UCSD-AML1 (cell line): ENCODE measurements at regions not wholly inside any gene's neighbourhood (a gene's known extent, or its start where the extent isn't known, plus 50 kb on each side); places are given as distances from the start of the nearest gene placed in this dataset.
"Not testable (repeated sequence)": the region's sequence is repeated elsewhere in the genome, so short reads cannot be mapped to it uniquely, and the experiment has no call there.

Experiments used
- DNase-seq: peaks from one replicate; lab custom pipeline; 2025; ENCODE audit not compliant: unreplicated experiment; lab: John Stamatoyannopoulos, UW

DNA sequence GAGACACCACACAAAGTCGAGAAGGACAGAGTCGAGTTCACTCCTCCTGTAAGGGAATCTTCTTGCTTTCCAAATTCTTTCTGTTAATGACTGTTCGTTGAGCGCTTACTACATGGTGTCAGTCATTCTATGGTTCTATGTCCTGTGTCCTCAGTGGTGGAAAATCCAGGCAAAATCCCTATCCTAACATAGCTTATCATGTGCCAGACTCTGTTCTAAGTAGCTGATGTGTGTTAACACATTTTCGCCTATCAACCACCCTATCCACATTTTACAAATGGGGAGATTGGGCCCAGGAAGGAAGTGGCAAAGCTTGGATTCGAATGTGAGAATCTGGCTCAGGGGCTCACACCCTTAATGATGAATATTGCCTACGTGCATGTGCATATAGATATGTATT, 280.1 kb downstream of the GATA3 start:
- DNase-seq: no peak

DNA sequence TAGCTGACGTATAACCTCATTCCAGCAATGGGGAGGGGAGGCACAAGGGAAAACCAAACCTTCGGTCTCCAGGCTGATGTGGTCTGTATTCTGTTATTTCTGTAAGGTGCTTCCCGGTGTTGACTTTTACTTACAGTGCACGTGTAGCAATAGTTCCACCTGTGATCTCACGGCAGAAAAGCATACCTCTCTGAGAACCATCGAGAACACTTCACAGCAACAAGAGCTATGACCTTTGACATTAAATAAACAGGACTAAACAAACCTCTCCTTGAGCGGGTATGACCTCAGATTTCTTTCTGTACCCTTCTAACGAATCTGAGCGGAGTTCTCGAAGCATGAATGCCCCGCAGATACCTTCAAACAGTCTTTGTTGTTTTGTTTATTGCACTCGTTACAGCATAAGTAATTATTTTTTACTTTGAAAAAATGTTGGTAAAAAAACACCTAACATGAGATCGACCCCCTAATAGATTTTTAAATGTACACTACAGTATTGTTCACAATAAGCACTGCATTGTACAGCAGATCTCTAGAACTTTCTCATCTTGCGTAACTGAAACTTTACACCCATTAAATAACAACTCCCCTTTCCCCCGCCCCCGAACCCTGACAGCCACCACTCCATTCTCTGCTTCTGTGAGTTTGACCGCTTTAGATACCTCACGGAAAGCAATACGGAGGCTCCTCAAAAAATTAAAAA, 282.3 kb downstream of the GATA3 start:
- DNase-seq: no peak

DNA sequence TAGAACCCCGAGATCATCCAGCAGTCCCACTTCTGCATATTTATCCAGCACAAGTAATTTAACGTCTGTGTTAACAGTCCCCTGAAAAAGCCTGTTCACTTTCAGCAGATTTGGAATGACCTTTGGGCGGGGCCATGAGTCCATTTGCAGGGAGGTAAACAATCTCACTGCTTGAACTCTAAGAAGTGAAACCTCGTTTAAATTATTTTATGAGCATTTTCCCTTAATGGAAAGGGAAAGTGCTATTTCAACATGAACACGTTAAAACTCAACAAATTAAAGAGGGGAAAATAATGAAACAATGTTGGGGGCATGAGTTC, 282.8 kb downstream of the GATA3 start:
- no peak for DNase-seq

DNA sequence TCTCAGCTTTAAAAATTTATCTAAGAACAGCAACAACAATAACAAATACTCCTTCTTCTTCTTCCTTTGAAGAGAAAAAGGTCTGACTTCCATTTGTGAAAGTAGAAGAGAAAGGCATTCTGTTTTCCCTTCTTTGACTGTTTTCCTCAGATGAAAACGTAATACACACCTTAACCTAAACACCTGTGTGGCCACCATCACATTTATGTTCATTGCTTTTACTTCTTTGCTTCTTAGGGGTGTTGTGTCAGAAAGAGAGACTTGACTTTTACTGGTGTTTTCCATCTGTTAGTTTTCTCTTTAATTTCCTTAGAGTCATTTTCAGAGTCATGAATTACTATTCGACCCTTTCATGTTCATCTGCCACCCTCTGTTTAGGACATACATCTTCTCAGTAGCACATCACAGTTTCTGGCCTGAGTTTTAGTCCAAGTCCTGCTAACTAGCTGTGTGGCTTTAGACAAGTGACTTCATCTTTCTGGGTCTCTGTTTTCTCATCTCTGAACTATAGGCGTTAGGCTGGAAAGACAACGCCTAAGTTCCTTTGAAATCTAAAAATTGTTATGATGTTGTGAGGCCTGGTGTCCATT, 283.8 kb downstream of the GATA3 start:
- DNase-seq: no peak

DNA sequence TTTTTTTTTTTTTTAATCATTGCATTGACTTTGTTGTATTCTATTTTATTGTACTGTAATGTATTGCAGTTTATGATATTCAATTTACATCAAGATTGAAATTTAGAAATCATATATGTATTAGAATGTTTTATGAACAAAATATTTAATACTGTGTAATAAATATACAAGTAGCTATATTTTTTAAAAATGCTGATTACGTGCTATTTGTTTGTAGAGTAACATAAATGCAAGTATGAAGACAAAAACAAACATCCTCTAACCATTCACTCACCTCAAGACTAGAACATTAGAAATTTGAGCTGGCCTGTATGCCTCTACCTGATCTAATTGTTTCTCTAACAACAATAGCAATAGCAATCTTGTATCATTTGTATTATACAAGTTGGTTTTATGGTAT, 290.3 kb downstream of the GATA3 start:
- DNase-seq: no peak

DNA sequence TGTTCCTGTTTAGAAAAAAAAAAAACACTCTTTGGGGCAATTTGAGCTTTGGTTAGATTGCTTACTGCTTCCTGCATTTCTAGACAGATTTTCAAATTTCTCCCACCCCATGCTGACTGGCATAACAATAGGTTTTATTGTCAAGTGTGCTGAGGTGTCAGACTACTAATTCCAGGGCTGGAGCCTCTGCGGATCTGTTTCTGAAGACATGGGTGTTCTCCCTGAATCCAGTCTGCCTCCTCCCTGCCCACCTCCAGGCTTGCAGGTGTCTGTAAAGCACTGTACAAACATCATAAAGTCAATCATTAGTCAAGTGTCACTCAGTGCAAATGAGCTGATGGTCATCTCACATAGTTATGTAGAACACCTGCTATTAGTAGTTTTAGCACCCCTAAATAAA, 292.4 kb downstream of the GATA3 start:
- DNase-seq: no peak

DNA sequence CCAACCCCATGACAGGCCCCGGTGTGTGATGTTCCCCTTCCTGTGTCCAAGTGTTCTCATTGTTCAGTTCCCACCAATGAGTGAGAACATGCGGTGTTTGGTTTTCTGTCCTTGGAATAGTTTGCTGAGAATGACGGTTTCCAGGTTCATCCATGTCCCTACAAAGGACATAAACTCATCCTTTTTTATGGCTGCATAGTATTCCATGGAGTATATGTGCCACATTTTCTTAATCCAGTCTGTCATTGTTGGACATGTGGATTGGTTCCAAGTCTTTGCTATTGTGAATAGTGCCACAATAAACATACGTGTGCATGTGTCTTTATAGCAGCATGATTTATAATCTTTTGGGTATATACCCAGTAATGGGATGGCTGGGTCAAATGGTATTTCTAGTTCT, 293.1 kb downstream of the GATA3 start:
- DNase-seq: not testable (repeated sequence)

DNA sequence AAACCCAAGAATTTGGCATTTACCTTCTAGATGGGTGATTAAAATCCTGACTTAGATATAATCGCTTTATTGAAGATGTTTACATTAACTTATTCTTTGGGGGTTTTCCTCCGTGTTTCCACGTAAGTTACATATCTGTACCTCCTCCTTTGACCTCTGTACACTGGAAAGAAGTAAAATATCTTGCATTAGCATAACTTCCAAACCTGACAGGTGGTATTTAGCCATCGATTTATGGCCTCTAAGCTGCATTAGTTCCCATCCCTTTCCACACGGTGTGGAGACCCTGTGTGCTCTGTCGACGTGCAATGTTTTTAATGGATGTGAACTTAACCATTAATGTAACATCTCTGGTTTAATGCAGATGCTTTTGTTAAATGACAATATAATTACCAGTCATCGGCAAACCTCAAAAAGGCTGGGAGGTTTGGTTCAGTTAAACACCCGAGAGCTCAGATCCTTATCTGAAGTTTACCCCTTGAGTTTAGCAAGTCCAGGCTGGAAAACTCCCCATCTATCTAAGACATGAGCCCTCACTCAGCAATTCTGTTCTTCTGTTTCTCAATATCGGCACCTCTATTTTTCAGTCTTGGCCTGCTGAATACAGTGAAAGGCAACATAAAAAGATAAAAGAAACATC, 295.2 kb downstream of the GATA3 start:
- no peak for DNase-seq

DNA sequence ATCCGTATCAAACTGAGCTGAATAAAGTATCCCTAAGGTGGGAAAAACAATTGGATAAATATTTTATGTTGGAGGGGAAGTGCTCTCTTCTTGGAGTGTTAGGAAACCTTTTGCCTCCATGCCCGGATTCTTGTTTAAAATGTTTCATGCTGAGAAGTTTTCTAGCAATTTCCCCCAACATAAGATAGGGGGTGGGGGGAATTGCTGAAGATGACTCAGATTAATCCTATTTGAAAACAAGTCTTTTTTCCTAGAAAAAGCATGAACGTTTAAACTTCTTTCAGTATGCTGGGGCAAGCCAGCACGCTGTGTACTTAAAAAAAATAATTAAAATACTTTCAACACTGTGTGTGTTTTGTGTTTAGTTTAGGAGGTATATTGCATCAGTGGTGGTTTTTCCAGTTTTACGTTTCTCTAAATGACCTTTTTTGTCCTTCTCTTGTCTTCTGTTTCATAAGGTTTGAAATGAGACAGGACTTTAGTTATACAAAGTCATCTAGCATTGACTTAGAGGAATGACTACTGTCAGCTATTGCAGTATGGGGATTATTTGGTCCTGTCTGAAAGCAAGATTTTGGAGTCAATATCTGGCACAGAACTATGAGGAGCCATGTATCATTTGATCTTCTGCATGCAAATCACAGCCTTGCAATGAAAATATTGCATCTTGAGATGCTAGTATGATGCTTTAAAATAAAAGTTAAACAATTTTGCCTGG, 295.9 kb downstream of the GATA3 start:
- DNase-seq: no peak

DNA sequence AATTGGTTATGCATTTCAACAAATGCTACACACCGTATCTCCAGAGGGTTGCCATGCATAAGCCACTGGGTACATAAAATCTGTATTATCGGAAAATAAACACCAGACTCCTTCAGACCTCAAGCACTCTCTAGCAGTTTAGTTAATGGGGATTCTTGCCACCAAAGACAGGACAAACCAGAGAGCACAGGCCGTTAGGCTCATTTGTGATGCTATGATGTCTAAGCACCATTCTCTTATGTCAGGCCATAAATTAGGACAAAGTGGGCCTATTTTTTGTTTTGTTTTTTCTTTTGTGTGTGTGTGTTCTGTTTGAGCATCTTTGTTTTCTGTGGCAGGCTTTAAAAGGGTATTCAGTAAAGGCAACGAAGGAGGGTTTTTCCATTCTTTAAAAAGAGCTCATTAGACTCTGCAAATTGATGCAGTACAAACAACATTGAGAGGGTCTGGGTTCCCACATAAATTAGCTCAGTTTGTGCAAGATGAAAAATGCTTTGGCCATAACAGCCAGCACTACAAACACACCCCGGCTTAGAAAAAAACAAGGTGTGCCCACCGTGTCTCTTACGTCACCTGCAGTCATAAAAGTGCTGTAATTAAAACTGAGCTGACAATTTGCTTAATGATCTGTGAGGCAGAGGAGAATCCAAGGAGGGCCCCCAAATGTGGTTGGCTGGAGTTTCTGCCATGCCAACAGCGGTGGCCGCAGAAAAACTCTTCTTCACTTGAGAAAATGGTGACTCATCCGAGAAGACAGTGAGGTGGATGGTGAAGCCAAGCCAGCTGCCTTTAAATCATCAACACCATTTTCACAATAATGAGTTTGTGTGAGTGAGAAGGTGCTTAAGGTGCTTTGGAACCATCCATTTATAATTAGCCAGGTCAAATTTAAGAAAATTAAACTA, 297.9 kb downstream of the GATA3 start:
- no peak for DNase-seq

DNA sequence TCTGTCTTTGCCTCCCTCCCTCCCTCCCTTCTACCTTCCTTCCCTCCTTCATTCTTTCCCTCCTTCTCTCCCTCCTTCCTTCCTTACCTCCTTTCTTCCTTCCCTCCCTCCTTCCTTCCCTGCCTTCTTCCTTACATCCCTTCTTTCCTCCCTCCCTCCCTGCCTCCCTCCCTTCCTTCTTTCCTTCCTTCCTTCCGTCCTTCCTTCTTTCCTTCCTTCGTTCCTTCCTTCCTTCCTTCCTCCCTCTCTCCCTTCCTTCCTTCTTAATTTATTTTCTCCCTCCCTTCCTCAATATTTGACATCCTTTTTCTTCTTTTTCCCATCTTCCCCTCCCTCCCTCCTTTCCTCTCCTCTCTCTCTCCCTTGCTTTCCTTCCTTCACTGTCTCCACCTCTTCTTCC, 301.8 kb downstream of the GATA3 start:
- no peak for DNase-seq

DNA sequence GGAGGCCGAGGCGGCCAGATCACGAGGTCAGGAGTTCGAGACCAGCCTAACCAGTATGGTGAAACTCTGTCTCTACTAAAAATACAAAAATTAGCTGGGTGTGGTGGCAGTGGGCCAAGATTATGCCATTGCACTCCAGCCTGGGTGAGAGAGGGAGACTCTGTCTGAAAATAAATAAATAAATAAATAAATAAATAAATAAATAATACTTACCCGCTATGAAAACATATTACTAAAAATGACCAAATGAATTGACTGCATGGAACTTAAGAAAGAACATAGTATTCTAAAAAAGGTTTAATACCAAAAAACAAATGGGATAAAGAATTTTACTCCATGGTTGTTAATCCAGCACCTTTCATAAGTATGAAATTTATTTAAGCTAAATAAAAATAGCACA, 305.0 kb downstream of the GATA3 start:
- DNase-seq: no peak

DNA sequence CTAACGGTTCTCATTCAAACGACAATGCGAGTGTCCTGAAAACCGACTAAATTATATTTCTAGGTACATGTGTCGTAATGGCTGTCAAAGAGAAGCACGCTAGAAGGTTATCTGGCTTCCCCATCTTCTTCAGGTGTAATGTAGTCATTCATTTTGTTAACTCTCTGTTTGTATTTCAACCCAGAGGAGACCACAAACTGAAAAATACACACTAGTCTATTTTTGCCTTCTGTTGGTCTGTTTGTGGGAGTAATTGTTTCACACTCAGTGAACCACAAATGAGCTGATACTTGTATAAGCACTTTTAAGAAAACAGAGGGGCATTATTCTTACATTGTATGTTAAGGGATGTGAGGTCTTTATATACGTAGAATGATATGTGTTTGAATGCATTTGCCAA, 305.9 kb downstream of the GATA3 start:
- no peak for DNase-seq

DNA sequence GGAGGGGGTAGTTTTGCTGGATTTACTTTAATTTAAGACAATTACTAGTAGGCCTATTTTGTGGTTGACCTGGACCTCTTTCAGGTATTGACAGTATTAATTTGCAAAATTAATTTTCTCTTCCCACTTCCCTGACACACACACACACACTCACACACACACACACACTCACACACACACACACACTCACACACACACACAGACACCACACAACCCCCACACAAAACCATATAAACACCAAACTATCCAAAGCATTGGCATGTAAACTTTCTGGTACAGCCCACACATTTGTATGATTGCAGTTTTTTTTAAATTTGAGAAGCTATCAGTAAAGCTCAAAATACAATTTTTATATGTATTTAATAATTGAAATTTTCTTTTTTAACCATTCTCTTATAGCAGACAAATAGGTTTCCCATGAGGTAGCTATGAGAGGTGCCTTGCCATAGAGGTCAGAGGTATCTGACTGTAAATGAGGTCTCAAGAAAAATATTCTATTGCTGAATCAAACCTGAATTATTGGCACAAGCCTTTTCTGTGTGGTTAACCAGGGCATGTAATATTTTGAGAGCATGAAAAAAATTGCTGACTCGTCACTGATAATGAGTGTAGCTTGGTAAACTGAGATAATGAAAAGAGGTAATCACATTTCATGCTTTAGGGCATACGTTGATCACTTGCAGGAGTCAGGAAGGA, 306.5 kb downstream of the GATA3 start:
- no peak for DNase-seq

DNA sequence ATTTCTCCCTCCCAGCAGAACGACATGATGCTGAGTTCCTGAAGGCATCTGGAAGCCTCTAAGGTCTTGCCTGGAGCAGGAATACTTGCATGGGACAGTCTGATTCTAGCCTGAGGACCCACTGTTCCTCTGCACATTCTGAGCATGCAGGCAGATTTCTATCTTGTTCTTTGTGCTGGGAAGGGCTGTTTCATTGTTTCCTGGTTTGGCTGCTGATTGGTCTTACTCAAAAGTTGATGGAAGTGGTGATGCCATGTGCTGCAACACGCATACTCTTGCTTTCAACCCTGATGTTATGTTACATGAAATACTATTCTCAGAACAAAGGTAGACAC, 307.0 kb downstream of the GATA3 start:
- no peak for DNase-seq

DNA sequence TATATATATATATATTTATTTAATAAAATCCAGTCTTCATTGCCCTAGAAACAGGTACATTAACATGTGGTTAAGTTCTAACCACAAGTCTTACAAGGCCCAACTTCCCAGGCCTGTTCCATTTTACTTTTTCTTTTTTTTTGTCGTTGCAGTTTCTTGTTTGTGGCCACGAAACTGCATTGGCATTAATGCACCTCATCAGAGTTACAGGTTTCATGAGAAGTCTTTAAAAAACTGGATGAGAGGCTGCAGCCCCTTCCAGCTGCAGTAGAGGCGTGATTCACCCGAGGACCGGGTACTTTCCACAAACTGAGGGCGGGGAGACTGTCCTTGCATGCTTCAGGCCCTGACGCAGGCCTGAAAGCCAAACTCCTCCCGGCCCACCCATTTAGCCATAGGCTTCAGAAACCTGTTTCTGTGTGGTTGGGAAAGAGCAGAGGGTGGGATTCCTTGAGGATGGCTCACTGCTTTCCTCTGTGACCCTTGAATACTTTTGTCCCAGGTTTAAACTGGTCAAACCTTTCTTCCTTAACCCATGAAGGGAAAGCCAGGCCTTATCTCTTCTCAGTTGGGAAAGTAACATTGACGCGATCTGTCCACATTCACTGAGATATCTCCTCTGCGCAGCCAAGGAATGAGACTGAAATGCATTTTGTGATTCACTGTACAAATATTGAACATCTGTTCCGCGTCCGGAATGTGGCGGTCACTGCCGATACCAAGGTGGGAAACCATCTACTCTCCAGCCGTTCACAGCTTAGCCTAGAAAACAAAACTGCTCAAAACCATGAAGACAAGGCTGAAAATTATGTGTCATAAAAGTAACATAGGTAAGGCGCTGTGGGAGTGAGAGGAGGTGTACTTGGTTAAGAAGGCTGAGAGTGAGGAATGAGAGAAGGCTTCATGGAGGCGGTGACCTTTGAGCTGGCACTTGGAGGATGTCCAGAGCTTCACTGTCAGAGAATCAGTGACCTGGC, 311.7 kb downstream of the GATA3 start:
- DNase-seq: no peak

DNA sequence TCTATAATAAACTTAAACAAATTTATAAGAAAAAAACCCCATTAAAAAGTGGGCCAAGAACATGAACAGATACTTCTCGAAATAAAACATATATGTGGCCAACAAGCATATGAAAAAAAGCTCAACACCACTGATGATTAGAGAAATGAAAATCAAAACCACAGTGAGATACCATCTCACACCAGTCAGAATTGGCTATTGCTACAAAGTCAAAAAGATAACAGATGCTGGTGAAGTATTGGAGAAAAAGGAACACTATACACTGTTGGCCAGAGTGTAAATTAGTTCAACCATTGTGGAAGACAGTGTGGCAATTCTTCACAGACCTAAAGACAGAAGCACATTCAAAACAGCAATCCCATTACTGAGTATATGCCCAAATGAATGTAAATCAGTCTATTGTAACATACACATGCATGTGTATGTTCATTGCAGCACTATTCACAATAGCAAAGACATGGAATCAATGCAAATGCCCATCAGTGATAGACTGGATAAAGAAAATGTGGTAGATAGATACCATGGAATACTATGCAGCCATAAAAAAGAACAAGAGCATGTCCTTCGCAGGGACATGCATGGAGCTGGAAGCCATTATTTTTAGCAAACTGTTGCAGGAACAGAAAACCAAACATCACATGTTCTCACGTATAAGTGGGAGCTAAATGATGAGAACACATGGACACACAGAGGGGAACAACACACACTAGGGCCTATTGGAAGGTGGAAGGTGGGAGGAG, 313.4 kb downstream of the GATA3 start:
- not testable (repeated sequence) for DNase-seq

DNA sequence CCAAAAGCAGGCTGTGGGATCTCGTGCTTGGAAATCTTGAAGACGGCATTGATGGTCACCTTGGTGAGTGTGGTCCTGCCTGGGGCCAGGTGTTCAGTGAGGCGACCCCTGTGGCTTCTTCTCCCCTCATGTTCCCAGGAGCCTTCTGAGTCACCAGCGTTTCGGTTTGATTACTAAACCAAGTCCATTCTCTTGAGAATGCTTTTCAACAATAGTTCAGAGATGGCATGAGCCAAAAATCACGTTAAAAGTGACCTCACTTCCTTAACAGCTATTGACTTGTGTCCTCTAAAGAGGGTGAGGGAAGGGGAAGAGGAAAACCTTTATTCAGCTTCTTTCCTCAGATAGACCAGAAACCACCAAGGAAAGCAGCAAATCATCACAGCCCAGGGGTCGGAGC, 315.2 kb downstream of the GATA3 start:
- no peak for DNase-seq

DNA sequence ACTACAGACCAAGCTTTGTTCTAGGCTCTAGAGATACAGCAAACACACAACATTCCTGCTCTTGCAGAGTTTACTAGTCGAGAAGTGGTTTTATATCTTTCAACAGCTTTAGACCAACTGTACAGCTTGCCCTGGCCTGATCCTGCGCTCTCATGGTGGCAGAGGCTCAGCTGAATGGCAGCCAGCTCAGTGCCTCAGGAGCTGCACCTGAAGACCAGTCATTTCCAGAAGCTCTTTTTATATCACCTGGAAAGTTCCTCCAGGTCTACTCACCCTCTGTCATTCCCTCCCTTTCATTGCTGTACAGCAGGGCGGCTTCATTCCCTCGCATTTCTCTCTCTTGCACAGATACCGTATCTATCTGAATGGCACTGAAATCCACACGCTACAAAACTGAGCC, 319.8 kb downstream of the GATA3 start:
- no peak for DNase-seq
